ENCODE measurements at regions not wholly inside any gene's neighbourhood (a gene's known extent, or its start where the extent isn't known, plus 50 kb on each side); places are given as distances from the start of the nearest gene placed in this dataset.

GRCh38 chr15:20361091-20361490 lies 180.5 kb downstream of the GOLGA6L6 start:
- H3K27ac ChIP-seq: no peak overlapping the region
- POLR2A ChIA-PET (ENCODE audit: unreplicated experiment): no interaction called here
- H3K4me1 ChIP-seq (replicated peaks; ENCODE audit: insufficient read depth): no peaks in the 10 kb centered on the region
- no peaks in the 10 kb centered on the region for H3F3A ChIP-seq (ENCODE audit: insufficient read depth, low read depth)
- no peaks in the 10 kb centered on the region for H3K9me3 ChIP-seq (ENCODE audit: insufficient read depth, low read depth)
- no peaks in the 10 kb centered on the region for H3K79me2 ChIP-seq (ENCODE audit: low read depth)
- no peak for DNase-seq
- no peak overlapping the region for H2AFZ ChIP-seq
- no peaks in the 10 kb centered on the region for H3K9me2 ChIP-seq (ENCODE audit: insufficient read depth)
- CTCF ChIA-PET: no interaction called here
- no peaks in the 10 kb centered on the region for H3K36me3 ChIP-seq (ENCODE audit: low read depth)
- no TSS peak for BruUV-seq (replicated peaks)
- intact Hi-C loops (cut with micrococcal nuclease; ENCODE audit: unreplicated experiment): no loop called here
- no peaks in the 10 kb centered on the region for H3K27me3 ChIP-seq (ENCODE audit: insufficient read depth, low read depth)
- no peak overlapping the region for H3K4me3 ChIP-seq
- H3K4me2 ChIP-seq: no peak overlapping the region
- no peak for TF ChIP-seq EZH2 (IDR thresholded peaks at IDR 0.05; ENCODE audit: low read depth)
- no peak for TF ChIP-seq CTCF (conservative IDR thresholded peaks at IDR 0.05)
- no peaks in the 10 kb centered on the region for H4K20me1 ChIP-seq (ENCODE audit: insufficient read depth)

GRCh38 chr15:20358779-20359414 lies 182.7 kb downstream of the GOLGA6L6 start:
- no peak for TF ChIP-seq EZH2 (IDR thresholded peaks at IDR 0.05; ENCODE audit: low read depth)
- TF ChIP-seq CTCF (conservative IDR thresholded peaks at IDR 0.05): no peak
- H3K9me3 ChIP-seq (ENCODE audit: insufficient read depth, low read depth): no peaks in the 10 kb centered on the region
- CTCF ChIA-PET: no interaction called here

GRCh38 chr15:20358066-20358778 lies 183.4 kb downstream of the GOLGA6L6 start:
- no peak for DNase-seq
- Histone ChIP-seq H3K4me2 (no peak overlapping the region), H3K9me3 (ENCODE audit: insufficient read depth, low read depth) (no peaks in the 10 kb centered on the region), H3K4me1 (replicated peaks; ENCODE audit: insufficient read depth) (no peaks in the 10 kb centered on the region), H3K36me3 (ENCODE audit: low read depth) (no peaks in the 10 kb centered on the region), H3K9me2 (ENCODE audit: insufficient read depth) (no peaks in the 10 kb centered on the region), H3K27me3 (ENCODE audit: insufficient read depth, low read depth) (peaks cover 18% of the 10 kb centered on the region), H3K79me2 (ENCODE audit: low read depth) (no peaks in the 10 kb centered on the region), H3F3A (ENCODE audit: insufficient read depth, low read depth) (no peaks in the 10 kb centered on the region), H3K4me3 (no peak overlapping the region), H4K20me1 (ENCODE audit: insufficient read depth) (no peaks in the 10 kb centered on the region), H3K27ac (no peak overlapping the region), H2AFZ (no peak overlapping the region)
- ChIA-PET POLR2A (ENCODE audit: unreplicated experiment) (no interaction called here), CTCF (no interaction called here)
- intact Hi-C loops (cut with micrococcal nuclease; ENCODE audit: unreplicated experiment): no loop called here
- no peak for TF ChIP-seq CTCF (conservative IDR thresholded peaks at IDR 0.05)
- TF ChIP-seq EZH2 (IDR thresholded peaks at IDR 0.05; ENCODE audit: low read depth): no peak
- no TSS peak for BruUV-seq (replicated peaks)

More at GRCh38 chr15:20358779-20359414, 182.7 kb downstream of the GOLGA6L6 start:
- H3F3A ChIP-seq (ENCODE audit: insufficient read depth, low read depth): no peaks in the 10 kb centered on the region
- no peaks in the 10 kb centered on the region for H3K4me1 ChIP-seq (replicated peaks; ENCODE audit: insufficient read depth)
- no peaks in the 10 kb centered on the region for H4K20me1 ChIP-seq (ENCODE audit: insufficient read depth)
- H3K9me2 ChIP-seq (ENCODE audit: insufficient read depth): no peaks in the 10 kb centered on the region
- POLR2A ChIA-PET (ENCODE audit: unreplicated experiment): no interaction called here
- no peak overlapping the region for H3K4me3 ChIP-seq
- BruUV-seq (replicated peaks): no TSS peak
- peaks cover 11% of the 10 kb centered on the region for H3K27me3 ChIP-seq (ENCODE audit: insufficient read depth, low read depth)
- H3K79me2 ChIP-seq (ENCODE audit: low read depth): no peaks in the 10 kb centered on the region
- DNase-seq: no peak
- no peaks in the 10 kb centered on the region for H3K36me3 ChIP-seq (ENCODE audit: low read depth)
- no peak overlapping the region for H2AFZ ChIP-seq
- intact Hi-C loops (cut with micrococcal nuclease; ENCODE audit: unreplicated experiment): no loop called here
- no peak overlapping the region for H3K4me2 ChIP-seq
- H3K27ac ChIP-seq: no peak overlapping the region
